B cell (primary cell): ENCODE measurements at regions not wholly inside any gene's neighbourhood (a gene's known extent, or its start where the extent isn't known, plus 50 kb on each side); places are given as distances from the start of the nearest gene placed in this dataset.

Experiments
- EZH2 ChIP-seq: IDR thresholded peaks from 2 replicates; pipeline ENCODE4 v1.6.1; 2012; ENCODE audit warnings: borderline replicate concordance, low read depth, mild to moderate bottlenecking, moderate library complexity, low read length; ENCODE audit not compliant: insufficient read depth, poor library complexity, severe bottlenecking
- TF ChIP-seq, protein P1 (sequence below): fragments of 200-600 bp; IDR thresholded peaks from one replicate; pipeline ENCODE4 v1.8.0; 2022; ENCODE audit warnings: antibody characterized with exemption, mild to moderate bottlenecking

DNA sequence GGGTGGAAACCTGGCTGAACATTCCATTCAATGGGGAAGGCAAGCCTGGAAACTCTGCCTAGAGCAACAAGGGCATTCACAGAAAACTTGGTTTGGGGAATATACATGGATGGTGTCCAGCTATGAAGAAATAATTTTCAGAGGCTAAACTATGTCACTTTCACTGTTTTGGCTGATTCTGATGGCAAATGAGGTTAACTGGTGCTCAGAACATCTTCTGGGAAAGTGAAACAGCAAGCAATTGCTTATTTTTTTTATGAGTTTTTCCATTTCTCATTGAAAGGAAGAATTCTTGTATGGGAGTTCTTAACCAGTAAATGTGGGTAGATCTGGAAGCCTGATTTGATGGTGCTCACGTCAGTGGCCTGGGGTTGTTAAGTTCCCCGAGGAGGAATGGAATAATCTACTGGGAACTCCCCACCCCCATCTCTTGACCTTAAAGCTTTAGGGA is 132.8 kb upstream of the BTG1 start:
- TF ChIP-seq, protein P1, sequence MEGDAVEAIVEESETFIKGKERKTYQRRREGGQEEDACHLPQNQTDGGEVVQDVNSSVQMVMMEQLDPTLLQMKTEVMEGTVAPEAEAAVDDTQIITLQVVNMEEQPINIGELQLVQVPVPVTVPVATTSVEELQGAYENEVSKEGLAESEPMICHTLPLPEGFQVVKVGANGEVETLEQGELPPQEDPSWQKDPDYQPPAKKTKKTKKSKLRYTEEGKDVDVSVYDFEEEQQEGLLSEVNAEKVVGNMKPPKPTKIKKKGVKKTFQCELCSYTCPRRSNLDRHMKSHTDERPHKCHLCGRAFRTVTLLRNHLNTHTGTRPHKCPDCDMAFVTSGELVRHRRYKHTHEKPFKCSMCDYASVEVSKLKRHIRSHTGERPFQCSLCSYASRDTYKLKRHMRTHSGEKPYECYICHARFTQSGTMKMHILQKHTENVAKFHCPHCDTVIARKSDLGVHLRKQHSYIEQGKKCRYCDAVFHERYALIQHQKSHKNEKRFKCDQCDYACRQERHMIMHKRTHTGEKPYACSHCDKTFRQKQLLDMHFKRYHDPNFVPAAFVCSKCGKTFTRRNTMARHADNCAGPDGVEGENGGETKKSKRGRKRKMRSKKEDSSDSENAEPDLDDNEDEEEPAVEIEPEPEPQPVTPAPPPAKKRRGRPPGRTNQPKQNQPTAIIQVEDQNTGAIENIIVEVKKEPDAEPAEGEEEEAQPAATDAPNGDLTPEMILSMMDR: no peak
- TF ChIP-seq EZH2: no peak
